D721Med (cell line): ENCODE measurements at regions not wholly inside any gene's neighbourhood (a gene's known extent, or its start where the extent isn't known, plus 50 kb on each side); places are given as distances from the start of the nearest gene placed in this dataset.

ENCODE experiments used
- DNase-seq: peaks from one replicate; pipeline ENCODE4 v3.0.0; 2011; ENCODE audit warnings: low spot score; ENCODE audit not compliant: insufficient read length
- FAIRE-seq: peaks from 2 replicates; lab custom pipeline; 2011; peaks lifted over from hg19 to GRCh38; lab: Jason Lieb, UNC
- TF ChIP-seq, protein P1 (sequence below): IDR thresholded peaks from 2 replicates; pipeline ENCODE4 v1.5.1; 2012; ENCODE audit warnings: mild to moderate bottlenecking, control low read depth; ENCODE audit not compliant: insufficient read depth; ENCODE audit errors: missing control alignments

- TF ChIP-seq, protein P1, sequence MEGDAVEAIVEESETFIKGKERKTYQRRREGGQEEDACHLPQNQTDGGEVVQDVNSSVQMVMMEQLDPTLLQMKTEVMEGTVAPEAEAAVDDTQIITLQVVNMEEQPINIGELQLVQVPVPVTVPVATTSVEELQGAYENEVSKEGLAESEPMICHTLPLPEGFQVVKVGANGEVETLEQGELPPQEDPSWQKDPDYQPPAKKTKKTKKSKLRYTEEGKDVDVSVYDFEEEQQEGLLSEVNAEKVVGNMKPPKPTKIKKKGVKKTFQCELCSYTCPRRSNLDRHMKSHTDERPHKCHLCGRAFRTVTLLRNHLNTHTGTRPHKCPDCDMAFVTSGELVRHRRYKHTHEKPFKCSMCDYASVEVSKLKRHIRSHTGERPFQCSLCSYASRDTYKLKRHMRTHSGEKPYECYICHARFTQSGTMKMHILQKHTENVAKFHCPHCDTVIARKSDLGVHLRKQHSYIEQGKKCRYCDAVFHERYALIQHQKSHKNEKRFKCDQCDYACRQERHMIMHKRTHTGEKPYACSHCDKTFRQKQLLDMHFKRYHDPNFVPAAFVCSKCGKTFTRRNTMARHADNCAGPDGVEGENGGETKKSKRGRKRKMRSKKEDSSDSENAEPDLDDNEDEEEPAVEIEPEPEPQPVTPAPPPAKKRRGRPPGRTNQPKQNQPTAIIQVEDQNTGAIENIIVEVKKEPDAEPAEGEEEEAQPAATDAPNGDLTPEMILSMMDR: no peak
- DNase-seq: no peak
- no peak for FAIRE-seq
These were observed 258.7 kb downstream of the FLRT2 start for GRCh38 chr14:85788470-85789233.

DNA sequence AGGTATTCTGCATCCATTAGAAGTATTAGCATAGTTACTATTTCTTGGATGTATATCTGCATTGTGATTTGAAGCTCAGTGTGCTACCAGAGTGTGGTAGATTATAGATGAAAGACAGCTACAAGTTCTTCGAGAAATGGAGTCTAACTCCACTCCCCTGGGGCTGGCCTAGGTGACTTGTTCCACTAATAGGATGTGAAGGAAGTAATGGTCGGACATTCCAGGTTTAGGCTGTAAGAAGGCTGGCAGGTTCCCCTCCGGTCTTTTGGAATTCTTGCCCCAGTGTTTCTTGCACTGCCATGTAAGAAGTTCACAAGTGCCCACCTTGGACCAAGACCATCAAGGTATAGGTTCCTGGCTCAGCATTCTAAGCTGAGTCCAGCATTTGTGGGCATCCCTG lies 236.4 kb downstream of the FLRT2 start:
- FAIRE-seq (no peak), DNase-seq (no peak)
- TF ChIP-seq, protein P1: no peak

DNA sequence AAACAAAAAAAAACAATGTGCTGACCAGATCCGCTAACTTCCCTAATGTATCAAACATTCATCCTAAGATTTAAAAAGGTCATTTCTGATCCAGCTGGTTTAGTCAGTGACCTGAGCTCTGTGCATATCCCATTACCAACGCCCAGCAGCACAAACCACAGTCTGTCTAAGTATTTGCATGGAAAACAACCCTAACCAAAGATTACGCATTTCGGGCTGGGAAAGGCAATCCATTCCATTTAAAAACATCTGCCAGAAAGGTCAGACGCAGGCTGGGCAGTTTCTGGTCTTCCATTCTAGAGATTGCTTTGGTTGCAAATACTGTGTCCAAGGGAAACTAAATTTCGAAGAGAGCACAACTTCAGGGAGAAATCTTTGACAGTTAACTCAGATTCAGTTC lies 234.9 kb downstream of the FLRT2 start:
- TF ChIP-seq, protein P1: no peak
- DNase-seq: no peak

DNA sequence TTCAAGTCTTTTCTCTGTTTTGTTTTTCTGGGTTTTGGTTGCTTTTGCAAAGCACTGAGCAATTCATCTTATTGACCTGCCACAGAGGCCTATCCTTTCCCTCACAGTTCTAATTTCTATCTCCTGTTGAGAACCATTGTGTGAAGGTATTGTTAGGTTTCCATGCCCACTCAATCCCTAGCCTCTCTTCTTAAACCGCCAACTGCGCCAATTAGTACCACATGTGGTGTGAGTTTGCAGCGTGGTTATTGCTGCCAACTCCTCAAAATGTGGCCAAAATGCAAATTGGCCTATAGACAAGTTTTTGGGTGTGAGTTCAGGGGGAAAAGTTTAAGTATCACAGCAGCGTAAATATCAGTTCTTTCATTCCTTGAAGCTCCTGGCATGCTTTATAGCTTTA lies 232.6 kb downstream of the FLRT2 start:
- no peak for DNase-seq
- no peak for FAIRE-seq
- TF ChIP-seq, protein P1: no peak

More for the DNA sequence above, 234.9 kb downstream of the FLRT2 start:
- FAIRE-seq: no peak

DNA sequence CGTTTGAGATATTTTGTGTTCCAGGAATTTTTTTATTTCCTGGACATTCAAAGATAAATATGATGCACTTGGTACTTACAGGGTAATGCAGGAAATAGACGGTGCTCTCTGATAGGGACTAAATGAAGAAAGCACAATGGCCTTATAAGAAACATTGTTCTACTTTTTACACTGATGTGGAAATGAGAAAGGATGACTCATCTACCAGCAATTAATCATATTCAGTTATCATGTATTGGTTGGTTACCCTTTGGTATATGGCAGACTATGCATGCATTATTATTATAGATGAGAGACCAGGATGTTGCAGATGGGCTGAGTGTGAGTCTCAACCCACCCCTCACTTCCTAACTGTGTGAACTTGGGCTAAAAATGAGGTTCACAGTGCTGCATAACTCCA lies 222.2 kb downstream of the FLRT2 start:
- FAIRE-seq: no peak

GRCh38 chr14:85744573-85744972 lies 214.6 kb downstream of the FLRT2 start:
- FAIRE-seq (no peak), DNase-seq (no peak)
- TF ChIP-seq, protein P1: no peak

More for the DNA sequence above, 222.2 kb downstream of the FLRT2 start:
- DNase-seq: no peak
- TF ChIP-seq, protein P1: no peak

- no peak for DNase-seq
- FAIRE-seq: no peak
- TF ChIP-seq, protein P1: no peak
These were observed 202.1 kb downstream of the FLRT2 start for GRCh38 chr14:85732031-85732430.
